ENCODE measurements at regions not wholly inside any gene's neighbourhood (a gene's known extent, or its start where the extent isn't known, plus 50 kb on each side); places are given as distances from the start of the nearest gene placed in this dataset.

DNA sequence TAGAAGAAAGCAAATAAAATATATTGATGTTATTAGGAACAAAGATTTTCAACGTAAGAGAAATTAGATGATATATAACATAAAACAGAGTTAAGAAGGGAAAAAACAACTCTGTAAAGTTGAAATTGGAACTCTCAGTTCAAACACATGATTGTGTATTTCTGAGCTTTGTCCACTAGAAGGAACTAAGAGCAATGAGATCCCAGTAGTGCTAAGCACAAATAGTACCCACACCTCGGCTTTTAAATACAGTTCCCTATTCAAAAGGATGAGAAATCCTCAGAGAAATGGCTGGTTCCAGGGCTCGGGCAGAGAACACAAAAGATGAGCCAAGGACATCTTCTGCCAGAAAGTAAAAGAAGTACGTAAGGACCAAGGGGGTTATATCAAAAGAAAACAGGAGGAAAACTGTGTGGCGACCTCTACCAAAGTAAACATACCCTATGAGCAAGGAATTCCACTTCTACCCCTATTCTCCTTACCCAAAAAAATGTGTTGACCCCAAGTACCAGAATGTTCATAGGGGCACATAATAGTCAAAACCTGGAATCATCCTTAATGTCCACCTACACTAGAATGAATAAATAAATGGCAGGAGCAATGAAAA is 96.6 kb downstream of the SPTSSA start (continued):
- TF ChIP-seq TARDBP (CRISPR knock-in tag; IDR thresholded peaks at IDR 0.05): 0 out of 2 replicates have a peak, but pooled peaks have one; percentile 26
- TF ChIP-seq, protein P1, sequence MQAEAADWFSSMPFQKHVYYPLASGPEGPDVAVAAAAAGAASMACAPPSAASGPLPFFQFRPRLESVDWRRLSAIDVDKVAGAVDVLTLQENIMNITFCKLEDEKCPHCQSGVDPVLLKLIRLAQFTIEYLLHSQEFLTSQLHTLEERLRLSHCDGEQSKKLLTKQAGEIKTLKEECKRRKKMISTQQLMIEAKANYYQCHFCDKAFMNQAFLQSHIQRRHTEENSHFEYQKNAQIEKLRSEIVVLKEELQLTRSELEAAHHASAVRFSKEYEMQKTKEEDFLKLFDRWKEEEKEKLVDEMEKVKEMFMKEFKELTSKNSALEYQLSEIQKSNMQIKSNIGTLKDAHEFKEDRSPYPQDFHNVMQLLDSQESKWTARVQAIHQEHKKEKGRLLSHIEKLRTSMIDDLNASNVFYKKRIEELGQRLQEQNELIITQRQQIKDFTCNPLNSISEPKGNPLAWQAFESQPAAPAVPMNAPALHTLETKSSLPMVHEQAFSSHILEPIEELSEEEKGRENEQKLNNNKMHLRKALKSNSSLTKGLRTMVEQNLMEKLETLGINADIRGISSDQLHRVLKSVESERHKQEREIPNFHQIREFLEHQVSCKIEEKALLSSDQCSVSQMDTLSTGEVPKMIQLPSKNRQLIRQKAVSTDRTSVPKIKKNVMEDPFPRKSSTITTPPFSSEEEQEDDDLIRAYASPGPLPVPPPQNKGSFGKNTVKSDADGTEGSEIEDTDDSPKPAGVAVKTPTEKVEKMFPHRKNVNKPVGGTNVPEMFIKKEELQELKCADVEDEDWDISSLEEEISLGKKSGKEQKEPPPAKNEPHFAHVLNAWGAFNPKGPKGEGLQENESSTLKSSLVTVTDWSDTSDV (CRISPR knock-in tag; IDR thresholded peaks at IDR 0.05): no peak
- TF ChIP-seq, protein P2, sequence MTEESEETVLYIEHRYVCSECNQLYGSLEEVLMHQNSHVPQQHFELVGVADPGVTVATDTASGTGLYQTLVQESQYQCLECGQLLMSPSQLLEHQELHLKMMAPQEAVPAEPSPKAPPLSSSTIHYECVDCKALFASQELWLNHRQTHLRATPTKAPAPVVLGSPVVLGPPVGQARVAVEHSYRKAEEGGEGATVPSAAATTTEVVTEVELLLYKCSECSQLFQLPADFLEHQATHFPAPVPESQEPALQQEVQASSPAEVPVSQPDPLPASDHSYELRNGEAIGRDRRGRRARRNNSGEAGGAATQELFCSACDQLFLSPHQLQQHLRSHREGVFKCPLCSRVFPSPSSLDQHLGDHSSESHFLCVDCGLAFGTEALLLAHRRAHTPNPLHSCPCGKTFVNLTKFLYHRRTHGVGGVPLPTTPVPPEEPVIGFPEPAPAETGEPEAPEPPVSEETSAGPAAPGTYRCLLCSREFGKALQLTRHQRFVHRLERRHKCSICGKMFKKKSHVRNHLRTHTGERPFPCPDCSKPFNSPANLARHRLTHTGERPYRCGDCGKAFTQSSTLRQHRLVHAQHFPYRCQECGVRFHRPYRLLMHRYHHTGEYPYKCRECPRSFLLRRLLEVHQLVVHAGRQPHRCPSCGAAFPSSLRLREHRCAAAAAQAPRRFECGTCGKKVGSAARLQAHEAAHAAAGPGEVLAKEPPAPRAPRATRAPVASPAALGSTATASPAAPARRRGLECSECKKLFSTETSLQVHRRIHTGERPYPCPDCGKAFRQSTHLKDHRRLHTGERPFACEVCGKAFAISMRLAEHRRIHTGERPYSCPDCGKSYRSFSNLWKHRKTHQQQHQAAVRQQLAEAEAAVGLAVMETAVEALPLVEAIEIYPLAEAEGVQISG (CRISPR knock-in tag; IDR thresholded peaks at IDR 0.05): no peak
- TF ChIP-seq ZNF430 (CRISPR knock-in tag; IDR thresholded peaks at IDR 0.05): no peak
- peak; percentile 76 for TF ChIP-seq FOXA3 (CRISPR knock-in tag; IDR thresholded peaks at IDR 0.05)
- no peak for TF ChIP-seq KDM2A (CRISPR knock-in tag; IDR thresholded peaks at IDR 0.05; ENCODE audit: borderline replicate concordance, low read depth)
- TF ChIP-seq LCORL (IDR thresholded peaks at IDR 0.05): no peak
- TF ChIP-seq LCORL (CRISPR knock-in tag; IDR thresholded peaks at IDR 0.05): peak; percentile 48
- TF ChIP-seq, protein P3, sequence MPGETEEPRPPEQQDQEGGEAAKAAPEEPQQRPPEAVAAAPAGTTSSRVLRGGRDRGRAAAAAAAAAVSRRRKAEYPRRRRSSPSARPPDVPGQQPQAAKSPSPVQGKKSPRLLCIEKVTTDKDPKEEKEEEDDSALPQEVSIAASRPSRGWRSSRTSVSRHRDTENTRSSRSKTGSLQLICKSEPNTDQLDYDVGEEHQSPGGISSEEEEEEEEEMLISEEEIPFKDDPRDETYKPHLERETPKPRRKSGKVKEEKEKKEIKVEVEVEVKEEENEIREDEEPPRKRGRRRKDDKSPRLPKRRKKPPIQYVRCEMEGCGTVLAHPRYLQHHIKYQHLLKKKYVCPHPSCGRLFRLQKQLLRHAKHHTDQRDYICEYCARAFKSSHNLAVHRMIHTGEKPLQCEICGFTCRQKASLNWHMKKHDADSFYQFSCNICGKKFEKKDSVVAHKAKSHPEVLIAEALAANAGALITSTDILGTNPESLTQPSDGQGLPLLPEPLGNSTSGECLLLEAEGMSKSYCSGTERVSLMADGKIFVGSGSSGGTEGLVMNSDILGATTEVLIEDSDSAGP (CRISPR knock-in tag; IDR thresholded peaks at IDR 0.05; ENCODE audit: borderline replicate concordance): no peak
- TF ChIP-seq ZNF207 (IDR thresholded peaks at IDR 0.05; ENCODE audit: borderline replicate concordance): no peak
- TF ChIP-seq, protein P4, sequence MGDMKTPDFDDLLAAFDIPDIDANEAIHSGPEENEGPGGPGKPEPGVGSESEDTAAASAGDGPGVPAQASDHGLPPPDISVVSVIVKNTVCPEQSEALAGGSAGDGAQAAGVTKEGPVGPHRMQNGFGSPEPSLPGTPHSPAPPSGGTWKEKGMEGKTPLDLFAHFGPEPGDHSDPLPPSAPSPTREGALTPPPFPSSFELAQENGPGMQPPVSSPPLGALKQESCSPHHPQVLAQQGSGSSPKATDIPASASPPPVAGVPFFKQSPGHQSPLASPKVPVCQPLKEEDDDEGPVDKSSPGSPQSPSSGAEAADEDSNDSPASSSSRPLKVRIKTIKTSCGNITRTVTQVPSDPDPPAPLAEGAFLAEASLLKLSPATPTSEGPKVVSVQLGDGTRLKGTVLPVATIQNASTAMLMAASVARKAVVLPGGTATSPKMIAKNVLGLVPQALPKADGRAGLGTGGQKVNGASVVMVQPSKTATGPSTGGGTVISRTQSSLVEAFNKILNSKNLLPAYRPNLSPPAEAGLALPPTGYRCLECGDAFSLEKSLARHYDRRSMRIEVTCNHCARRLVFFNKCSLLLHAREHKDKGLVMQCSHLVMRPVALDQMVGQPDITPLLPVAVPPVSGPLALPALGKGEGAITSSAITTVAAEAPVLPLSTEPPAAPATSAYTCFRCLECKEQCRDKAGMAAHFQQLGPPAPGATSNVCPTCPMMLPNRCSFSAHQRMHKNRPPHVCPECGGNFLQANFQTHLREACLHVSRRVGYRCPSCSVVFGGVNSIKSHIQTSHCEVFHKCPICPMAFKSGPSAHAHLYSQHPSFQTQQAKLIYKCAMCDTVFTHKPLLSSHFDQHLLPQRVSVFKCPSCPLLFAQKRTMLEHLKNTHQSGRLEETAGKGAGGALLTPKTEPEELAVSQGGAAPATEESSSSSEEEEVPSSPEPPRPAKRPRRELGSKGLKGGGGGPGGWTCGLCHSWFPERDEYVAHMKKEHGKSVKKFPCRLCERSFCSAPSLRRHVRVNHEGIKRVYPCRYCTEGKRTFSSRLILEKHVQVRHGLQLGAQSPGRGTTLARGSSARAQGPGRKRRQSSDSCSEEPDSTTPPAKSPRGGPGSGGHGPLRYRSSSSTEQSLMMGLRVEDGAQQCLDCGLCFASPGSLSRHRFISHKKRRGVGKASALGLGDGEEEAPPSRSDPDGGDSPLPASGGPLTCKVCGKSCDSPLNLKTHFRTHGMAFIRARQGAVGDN (CRISPR knock-in tag; IDR thresholded peaks at IDR 0.05): no peak
- TF ChIP-seq MATR3 (CRISPR knock-in tag; IDR thresholded peaks at IDR 0.05): no peak
- no peak for TF ChIP-seq BRD4 (CRISPR knock-in tag; IDR thresholded peaks at IDR 0.05)
- TF ChIP-seq TAF15 (IDR thresholded peaks at IDR 0.05; ENCODE audit: low read depth, low read length, poor library complexity, severe bottlenecking): no peak
- TF ChIP-seq ZFYVE20 (CRISPR knock-in tag; IDR thresholded peaks at IDR 0.05; ENCODE audit: borderline replicate concordance, low read depth): no peak
- TF ChIP-seq ZNF558 (CRISPR knock-in tag; IDR thresholded peaks at IDR 0.05; ENCODE audit: borderline replicate concordance): no peak
- TF ChIP-seq ZNF619 (CRISPR knock-in tag; IDR thresholded peaks at IDR 0.05): no peak
- no peak for TF ChIP-seq MED1 (CRISPR knock-in tag; IDR thresholded peaks at IDR 0.05)
- TF ChIP-seq TBX2 (CRISPR knock-in tag; IDR thresholded peaks at IDR 0.05; ENCODE audit: borderline replicate concordance): no peak

Measured in HepG2 (cell line).